GM18511 (cell line): ENCODE measurements at regions not wholly inside any gene's neighbourhood (a gene's known extent, or its start where the extent isn't known, plus 50 kb on each side); places are given as distances from the start of the nearest gene placed in this dataset.

Source experiments
- ATAC-seq: cut with Tn5 transposase; IDR thresholded peaks from one replicate; pipeline ENCODE4 v1.9.1; 2021; ENCODE audit warnings: mild to moderate bottlenecking, moderate library complexity; ENCODE audit not compliant: unreplicated experiment

DNA sequence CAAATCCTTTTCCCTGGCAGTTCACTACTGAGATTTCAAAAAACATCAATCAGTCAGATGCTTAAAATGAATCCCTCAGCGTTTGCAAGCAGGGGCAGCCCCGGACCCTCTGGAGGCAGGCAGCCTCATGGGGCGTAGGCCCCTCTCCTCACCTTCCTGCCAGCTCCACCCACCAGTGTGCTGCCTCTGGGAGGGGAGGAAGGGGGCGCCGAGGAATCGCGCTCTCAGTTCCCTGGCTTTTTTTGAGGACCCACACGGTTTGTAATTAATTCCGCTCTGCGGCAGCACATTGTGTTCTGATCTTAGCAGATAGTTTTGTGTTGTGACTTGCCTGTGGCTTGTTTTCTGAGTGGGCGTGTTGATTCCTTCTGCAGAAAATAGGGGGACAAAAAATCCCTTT lies 159.9 kb downstream of the KLF13 start:
- ATAC-seq: no peak

- no peak for ATAC-seq
Measured at GRCh38 chr15:31486906-31487695, 160.5 kb downstream of the KLF13 start.

- ATAC-seq: peak; percentile 53
Measured at GRCh38 chr15:31487811-31488436, 161.3 kb downstream of the KLF13 start.

- ATAC-seq: peak; percentile 61
Measured at GRCh38 chr15:31488437-31489204, 162.0 kb downstream of the KLF13 start.

- ATAC-seq: no peak
Measured at GRCh38 chr15:31489281-31489680, 162.6 kb downstream of the KLF13 start.

DNA sequence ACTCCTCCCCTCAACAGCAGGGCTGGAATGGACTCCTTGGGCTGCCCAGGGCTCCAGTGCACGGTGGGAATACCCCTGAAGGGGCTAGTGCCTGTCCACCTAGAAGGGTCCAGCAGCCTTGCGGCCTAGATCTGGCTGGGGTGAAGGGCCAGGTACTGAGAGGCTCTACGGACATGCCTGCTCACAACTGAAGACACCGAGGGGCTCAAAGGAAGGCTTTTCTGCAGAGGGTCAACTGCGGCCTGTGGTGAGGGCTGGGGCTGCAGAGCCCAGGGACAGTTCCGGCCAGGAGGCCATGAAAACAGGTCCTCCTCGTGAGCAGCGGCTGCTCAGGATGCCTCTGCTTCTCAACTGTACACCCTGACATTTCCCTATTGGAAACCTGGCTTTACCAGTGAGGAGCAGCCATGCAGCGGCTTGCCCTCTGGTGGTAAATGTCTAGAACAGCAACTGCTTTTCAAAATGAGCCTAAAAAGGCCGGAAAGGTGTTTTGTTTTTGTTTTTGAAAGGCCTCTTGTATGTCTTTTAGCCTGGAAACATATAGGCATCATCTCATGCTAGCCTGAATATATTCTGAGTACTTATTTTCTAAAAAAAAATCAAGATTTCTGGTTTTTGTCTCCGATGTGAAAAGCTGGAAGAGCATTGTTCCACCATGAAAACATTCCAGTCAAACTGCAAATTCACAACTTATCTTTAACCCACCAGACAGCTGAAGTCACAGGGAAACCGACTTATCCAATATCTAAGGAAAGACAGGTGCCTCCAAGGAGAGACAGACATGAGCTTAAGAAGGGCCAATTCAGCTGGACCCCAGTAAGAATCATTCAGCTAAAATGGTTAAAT lies 163.4 kb downstream of the KLF13 start:
- ATAC-seq: no peak

- ATAC-seq: no peak
Measured at GRCh38 chr15:31494786-31495185, 168.2 kb downstream of the KLF13 start.

GRCh38 chr15:31495281-31495680 lies 168.6 kb downstream of the KLF13 start:
- ATAC-seq: no peak

DNA sequence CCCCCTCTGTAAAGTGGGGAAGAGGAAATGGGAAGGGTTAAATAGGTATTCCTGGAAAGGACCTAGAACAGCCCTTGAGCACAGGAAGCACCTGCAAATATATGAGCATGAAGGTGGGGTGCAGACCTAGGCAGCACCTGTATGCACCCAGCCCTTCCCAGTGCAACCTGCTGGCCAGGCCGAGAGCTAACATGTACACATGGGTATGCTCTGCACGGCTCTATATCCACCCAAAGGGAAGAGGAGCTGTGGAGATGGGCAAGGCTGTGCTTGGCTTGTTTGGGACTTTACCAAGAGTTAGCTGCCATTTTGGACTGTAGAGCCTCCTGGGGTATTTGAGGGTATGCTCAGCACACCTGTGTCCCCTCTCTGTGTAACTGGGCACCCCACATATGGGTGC lies 171.2 kb downstream of the KLF13 start:
- ATAC-seq: no peak

- ATAC-seq: no peak
Measured at GRCh38 chr15:31498329-31498728, 171.7 kb downstream of the KLF13 start.

GRCh38 chr15:31498756-31499155 lies 172.1 kb downstream of the KLF13 start:
- no peak for ATAC-seq

- no peak for ATAC-seq
Measured at GRCh38 chr15:31499236-31499952, 172.8 kb downstream of the KLF13 start.

- ATAC-seq: no peak
Measured at GRCh38 chr15:31499953-31500765, 173.5 kb downstream of the KLF13 start.

GRCh38 chr15:31500766-31501449 lies 174.3 kb downstream of the KLF13 start:
- ATAC-seq: no peak

DNA sequence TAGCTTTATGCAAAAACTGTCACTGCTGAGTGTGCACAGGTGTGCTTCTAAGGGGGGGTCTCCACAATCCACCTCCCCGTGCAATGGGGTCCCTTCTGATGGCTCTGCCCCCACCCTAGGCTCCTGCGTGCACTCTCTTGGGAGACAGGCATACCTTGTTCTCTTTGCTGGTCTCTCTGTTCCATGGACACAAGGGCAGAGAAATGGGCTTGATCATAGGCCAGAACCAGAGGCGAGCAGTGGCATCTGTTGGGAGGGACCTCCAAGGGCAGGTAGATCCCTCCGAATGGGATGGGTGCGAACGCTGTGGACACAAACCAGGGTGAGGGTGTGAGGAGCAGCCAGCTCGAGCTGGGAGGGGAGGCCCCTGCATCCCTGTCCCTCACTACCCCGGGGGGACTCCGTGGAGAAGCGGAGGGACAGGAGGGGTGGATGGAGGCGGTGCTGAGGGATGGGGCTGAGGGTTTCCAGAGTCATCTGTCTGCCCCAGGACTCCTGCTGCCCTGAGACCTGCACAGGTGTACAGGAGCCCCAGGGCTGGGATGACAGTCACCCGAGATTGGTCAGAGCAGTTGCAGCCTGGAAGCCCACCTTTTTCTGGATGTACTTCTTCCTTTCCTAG lies 175.0 kb downstream of the KLF13 start:
- no peak for ATAC-seq

DNA sequence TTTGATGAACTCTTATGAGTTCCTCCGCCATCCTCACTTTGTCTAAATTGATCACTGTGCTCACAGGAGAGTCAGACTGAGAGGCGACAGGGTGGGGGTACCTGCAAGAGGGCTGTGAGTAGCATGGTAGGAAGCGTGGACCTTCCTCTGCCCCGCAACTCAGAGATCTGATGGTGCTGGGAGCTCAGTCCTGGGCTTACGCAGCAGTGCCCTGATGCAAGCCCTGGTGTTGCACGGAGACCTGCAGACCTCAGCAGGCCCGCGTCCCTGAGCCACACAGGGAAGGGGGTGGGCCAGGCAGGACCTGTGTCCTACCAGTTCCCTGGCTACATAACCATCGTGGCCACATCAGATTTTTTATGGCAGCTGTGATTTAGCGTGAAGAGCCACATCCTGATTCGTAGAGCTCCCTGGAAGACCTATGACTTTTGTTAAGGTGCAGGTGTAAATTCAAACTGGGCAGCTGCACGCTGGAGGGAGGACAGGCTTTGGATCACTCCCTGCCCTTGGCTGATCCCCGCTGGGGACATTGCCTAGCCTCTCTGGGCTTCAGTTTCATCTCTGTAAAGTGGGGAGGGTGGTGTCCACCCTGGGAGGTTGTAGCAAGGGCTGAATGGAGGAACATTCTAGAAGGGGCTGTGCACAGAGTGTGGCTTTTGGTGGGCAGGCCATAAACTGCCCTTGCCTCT lies 176.1 kb downstream of the KLF13 start:
- no peak for ATAC-seq

DNA sequence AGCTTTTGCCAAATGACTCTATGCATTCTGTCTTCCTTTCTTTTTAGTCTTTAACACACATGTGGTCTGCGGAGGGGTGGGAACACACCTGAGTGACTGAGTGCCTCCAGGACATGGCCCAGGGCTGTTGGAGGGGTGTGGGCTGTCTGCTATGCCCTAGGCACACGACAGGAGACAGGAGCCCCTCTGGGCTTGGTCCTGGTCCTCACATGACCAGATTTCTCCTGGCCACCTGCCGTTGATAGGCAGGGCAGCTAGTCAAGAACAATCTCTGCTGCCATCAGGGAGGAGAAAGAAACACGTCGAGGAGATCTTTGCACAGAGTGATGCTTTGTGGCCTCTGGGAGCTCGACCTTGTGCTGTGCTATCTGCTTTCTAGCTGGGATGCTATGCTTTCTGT lies 176.6 kb downstream of the KLF13 start:
- no peak for ATAC-seq
